GM12874 (cell line): ENCODE measurements at regions not wholly inside any gene's neighbourhood (a gene's known extent, or its start where the extent isn't known, plus 50 kb on each side); places are given as distances from the start of the nearest gene placed in this dataset.

ENCODE experiments used
- TF ChIP-seq, protein P1 (sequence below): IDR thresholded peaks from 2 replicates; pipeline ENCODE4 v1.5.1; 2011; ENCODE audit warnings: low read depth, mild to moderate bottlenecking, control low read depth, low read length, moderate library complexity; ENCODE audit not compliant: insufficient read depth

DNA sequence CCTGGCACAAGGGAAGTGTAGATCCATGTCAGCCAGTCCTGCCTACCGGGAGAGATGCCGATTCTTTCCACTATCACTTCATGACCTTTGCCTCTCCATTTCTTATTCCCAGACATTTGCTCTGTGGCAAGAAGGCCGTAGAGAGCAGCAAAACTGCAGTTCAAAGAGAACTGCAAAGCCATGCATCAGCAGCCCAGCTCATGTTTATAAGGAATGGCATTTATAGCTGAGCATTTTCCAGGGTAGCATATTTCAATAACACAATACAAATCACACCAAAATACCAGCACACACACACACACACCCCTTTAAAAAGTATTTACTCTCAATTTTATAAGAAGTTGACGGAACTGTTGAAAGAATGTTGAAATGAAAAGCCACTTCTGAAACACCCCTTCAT, 126.7 kb upstream of the EGFLAM start:
- TF ChIP-seq, protein P1, sequence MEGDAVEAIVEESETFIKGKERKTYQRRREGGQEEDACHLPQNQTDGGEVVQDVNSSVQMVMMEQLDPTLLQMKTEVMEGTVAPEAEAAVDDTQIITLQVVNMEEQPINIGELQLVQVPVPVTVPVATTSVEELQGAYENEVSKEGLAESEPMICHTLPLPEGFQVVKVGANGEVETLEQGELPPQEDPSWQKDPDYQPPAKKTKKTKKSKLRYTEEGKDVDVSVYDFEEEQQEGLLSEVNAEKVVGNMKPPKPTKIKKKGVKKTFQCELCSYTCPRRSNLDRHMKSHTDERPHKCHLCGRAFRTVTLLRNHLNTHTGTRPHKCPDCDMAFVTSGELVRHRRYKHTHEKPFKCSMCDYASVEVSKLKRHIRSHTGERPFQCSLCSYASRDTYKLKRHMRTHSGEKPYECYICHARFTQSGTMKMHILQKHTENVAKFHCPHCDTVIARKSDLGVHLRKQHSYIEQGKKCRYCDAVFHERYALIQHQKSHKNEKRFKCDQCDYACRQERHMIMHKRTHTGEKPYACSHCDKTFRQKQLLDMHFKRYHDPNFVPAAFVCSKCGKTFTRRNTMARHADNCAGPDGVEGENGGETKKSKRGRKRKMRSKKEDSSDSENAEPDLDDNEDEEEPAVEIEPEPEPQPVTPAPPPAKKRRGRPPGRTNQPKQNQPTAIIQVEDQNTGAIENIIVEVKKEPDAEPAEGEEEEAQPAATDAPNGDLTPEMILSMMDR, result no peak

DNA sequence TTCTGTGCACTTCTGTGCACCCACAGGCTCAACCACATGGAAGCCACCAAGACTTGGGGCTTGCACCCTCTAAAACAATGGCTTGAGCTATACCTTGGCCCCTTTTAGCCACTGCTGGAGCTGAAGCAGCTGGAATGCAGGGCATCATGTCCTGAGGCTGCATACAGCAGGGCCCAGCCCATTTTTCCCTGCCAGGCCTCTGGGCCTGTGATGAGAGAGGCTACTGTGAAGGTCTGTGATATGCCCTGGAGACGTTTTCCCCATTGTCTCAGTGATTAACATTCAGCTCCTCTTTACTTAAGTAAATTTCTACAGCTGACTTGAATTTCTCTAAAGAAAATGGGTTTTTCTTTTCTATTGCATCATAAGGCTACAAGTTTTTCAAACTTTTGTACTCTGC, 134.0 kb upstream of the EGFLAM start:
- TF ChIP-seq, protein P1, result no peak

DNA sequence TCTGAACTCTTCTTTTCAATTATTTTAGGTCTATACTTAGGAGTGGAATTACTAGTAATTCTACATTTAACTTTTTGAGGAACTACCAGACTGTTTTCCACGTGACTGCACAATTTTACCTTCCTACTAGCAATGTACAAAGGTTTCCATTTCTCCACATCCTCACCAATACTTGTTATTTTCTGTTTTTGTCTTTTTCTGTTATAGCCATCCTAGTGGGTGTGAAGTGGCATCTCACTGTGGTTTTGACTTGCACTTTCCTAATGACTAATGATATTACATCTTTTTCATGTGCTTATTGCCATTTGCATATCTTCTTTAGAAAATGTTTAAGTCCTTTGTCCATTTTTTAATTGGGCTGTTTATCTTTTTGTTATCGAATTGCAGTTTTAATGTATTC, 136.9 kb upstream of the EGFLAM start:
- TF ChIP-seq, protein P1, result no peak

DNA sequence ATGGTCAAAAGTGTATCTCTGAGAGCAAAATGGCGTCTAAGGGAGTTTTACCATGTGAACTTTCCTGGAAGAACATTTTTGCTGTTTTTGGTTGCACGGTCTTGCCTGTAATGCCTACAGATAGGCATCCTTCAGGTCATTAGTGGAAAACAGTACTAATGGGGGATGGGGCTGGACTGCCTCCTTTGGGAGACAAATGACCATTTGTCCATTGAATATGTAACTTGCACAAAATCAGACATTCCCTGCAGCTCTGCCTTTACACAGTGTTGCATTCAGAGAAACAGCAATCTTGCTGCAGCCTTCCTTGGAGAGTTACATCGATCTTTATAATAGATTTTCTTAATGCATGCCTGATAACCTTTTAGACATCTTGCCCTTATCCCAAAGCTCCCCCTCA, 138.5 kb upstream of the EGFLAM start:
- TF ChIP-seq, protein P1, result no peak

DNA sequence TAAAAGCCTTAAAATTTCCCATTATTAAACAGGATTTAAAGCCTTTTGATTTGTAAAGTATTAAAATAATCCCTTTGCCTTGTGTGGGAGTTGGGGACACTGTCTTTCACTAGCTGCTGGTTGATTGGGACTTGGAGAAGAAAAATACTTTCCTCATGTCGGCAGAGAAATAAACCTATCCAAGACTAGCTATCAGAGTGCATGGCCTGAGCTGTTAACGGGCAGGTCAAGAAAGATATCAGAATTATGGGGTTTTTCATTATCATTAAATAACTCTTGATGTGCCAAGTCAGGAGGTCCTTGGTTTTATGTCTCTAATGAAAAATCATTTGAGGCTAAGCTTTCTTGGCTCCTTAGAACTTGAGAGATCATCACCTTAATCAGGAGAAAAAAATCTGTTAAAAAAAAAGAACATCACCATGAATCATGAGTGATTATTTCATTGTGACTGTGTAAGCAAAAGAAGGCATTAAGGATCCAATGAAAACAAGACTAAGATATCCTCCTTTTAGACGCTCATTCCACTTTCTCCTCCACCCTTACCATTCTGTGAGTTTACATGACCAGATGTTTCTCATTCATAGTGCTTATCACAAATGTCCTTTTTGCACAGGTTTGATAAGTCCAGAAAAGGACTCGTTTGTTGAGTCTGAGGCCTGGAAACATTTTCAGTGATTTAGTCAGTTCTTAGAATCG, 140.4 kb upstream of the EGFLAM start:
- TF ChIP-seq, protein P1, result no peak

DNA sequence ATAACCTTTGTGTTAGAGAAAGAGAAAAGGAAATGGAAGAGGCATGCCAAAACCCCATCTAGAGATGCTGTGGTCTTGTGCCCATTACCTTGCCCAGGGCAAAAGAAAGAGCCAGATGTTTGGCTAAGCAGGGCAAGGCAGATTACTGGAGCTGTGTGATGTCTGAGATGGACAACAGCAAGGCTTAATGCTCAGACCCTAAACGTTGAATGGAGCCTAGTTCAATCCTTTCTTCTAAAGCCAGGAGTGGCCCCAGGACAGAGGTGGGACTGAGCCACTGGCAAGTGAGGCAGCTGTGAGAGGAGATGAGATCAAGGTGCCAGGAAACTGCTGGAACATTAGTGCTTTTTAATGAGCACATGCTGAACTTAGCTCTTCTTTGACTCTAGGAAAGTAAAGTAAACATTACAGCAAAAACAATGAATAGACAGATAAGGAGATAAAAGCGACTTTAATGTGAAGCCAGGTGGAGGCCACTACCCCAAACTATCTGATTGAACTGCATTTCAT, 143.0 kb upstream of the EGFLAM start:
- TF ChIP-seq, protein P1, result no peak

DNA sequence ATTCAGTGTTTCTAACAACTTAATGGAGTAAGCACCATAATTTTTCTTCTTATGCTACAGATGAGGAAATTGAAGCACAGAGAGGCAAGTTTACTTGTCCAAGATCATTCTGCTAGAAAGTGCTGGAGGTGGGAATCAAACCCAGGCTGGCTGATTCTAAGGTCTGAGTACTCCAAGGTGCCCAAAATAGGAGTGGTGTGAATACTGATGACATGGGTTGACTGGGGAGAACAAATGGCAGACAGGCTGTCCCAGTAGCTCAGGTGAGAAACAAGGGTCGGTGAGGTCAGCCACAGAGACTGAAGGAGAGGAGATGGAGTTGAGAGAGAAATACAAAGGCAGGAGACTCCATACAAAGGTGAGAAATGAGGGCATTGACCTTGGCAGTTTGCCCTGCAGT, 144.5 kb upstream of the EGFLAM start:
- TF ChIP-seq, protein P1, result no peak

DNA sequence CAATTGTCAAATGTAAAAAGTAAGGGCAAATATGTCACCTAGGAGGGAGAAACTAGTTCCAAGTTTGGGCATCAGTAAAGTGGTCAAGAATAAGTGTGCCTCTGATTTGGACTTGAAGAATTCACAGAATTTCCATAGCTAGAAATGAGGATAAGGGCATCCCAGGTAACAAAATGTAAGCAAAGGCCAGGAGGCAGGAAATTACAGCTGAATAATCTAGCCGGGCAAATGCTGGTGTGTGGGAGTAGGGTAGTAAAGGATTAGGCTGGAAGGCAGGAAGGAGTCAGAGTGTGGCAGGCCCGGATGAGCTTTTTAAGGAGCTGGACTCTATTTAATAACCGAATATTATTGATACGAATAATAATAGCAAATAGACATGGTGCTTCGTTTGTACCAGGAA, 144.9 kb upstream of the EGFLAM start:
- TF ChIP-seq, protein P1, result no peak
